ENCODE measurements at regions not wholly inside any gene's neighbourhood (a gene's known extent, or its start where the extent isn't known, plus 50 kb on each side); places are given as distances from the start of the nearest gene placed in this dataset.

GRCh38 chr16:8517280-8517679 is 73.0 kb downstream of the TMEM114 start:
- TF ChIP-seq TAF1 (IDR thresholded peaks at IDR 0.05; ENCODE audit: low read depth, low read length) (no peak), POLR2A (IDR thresholded peaks at IDR 0.05; ENCODE audit: low read depth, low read length) (no peak), SPI1 (IDR thresholded peaks at IDR 0.05; ENCODE audit: low read depth, low read length) (no peak)

Data from GM12891 (cell line).